Lower leg skin (tissue), 4 donors: ENCODE measurements at regions not wholly inside any gene's neighbourhood (a gene's known extent, or its start where the extent isn't known, plus 50 kb on each side); places are given as distances from the start of the nearest gene placed in this dataset.

Experiments
- DNase-seq, 2 donors: peaks; one replicate each; pipeline ENCODE4 v3.0.0-alpha.2; 2019; ENCODE audit warnings: low spot score in 2 of 2
- H3K4me3 ChIP-seq: fragments of 200-600 bp; sonication (generic); 2 replicates; pipeline ENCODE4 v1.5.1; 2017; ENCODE audit warnings: mild to moderate bottlenecking, low read depth; ENCODE audit not compliant: poor library complexity, severe bottlenecking
- CTCF ChIP-seq, 3 donors: fragments of 450-650 bp; IDR thresholded peaks; one replicate each; pipeline ENCODE4 v1.5.1; 2016; ENCODE audit warnings: antibody characterized with exemption in 3 of 3, mild to moderate bottlenecking in 3 of 3, moderate library complexity in 2 of 3
- POLR2A ChIP-seq, 2 donors: fragments of 450-650 bp; IDR thresholded peaks; one replicate each; pipeline ENCODE4 v1.6.1; 2016 to 2017; ENCODE audit warnings: antibody characterized with exemption in 2 of 2, mild to moderate bottlenecking in 1 of 2, moderate library complexity in 1 of 2
- WGBS, 2 donors: methylation state at CpG; one replicate each; pipeline ENCODE4 v1.1.5; 2018; 5-methylcytosine and 5-hydroxymethylcytosine counted together
- intact Hi-C: fragments of 100-400 bp; cut with DNase I; formaldehyde crosslinking; loops from one replicate; pipeline ENCODE4 v1.15.0; 2023; ENCODE audit warnings: low total_unique reads

GRCh38 chr11:109150581-109150980 is 271.4 kb upstream of the C11orf87 start:
- no peak for DNase-seq
- no peak overlapping the region for H3K4me3 ChIP-seq
- no peak for TF ChIP-seq POLR2A (IDR thresholded peaks at IDR 0.05)
- intact Hi-C loops, result no loop called here
- WGBS, 2 donors, result 74 to 75% methylated on average over 2 of the region's 2 CpGs

- TF ChIP-seq POLR2A (IDR thresholded peaks at IDR 0.05), result no peak
- no peak for TF ChIP-seq CTCF (IDR thresholded peaks at IDR 0.05)
- DNase-seq, result no peak
- intact Hi-C loops, result no loop called here
- H3K4me3 ChIP-seq, result no peak overlapping the region
Observed at GRCh38 chr11:109153836-109154235, 268.2 kb upstream of the C11orf87 start.

- TF ChIP-seq POLR2A (IDR thresholded peaks at IDR 0.05), result no peak
- no peak for TF ChIP-seq CTCF (IDR thresholded peaks at IDR 0.05)
- H3K4me3 ChIP-seq, result no peak overlapping the region
- intact Hi-C loops, result no loop called here
- no peak for DNase-seq
Observed at GRCh38 chr11:109155291-109155690, 266.7 kb upstream of the C11orf87 start.

- 83 to 90% methylated on average over 3 of the region's 3 CpGs for WGBS, 2 donors
- no peak overlapping the region for H3K4me3 ChIP-seq
- no peak for TF ChIP-seq CTCF (IDR thresholded peaks at IDR 0.05)
- no peak for TF ChIP-seq POLR2A (IDR thresholded peaks at IDR 0.05)
- intact Hi-C loops, result no loop called here
- no peak for DNase-seq
Observed at GRCh38 chr11:109165035-109165434, 257.0 kb upstream of the C11orf87 start.

GRCh38 chr11:109166441-109166840 is 255.5 kb upstream of the C11orf87 start:
- DNase-seq, result no peak

GRCh38 chr11:109173504-109173903 is 248.5 kb upstream of the C11orf87 start:
- DNase-seq, result no peak
- no peak for TF ChIP-seq CTCF (IDR thresholded peaks at IDR 0.05)
- H3K4me3 ChIP-seq, result no peak overlapping the region
- intact Hi-C loops, result no loop called here

More at GRCh38 chr11:109166441-109166840, 255.5 kb upstream of the C11orf87 start:
- WGBS, 2 donors, result 82 to 91% methylated on average over 2 of the region's 2 CpGs
- H3K4me3 ChIP-seq, result no peak overlapping the region
- intact Hi-C loops, result no loop called here
- TF ChIP-seq CTCF (IDR thresholded peaks at IDR 0.05), result no peak
- TF ChIP-seq POLR2A (IDR thresholded peaks at IDR 0.05), result no peak
